Mucosa of descending colon (tissue), 3 donors: ENCODE measurements at regions not wholly inside any gene's neighbourhood (a gene's known extent, or its start where the extent isn't known, plus 50 kb on each side); places are given as distances from the start of the nearest gene placed in this dataset.

ENCODE experiments used
- ATAC-seq: fragments of 200-7000 bp; cut with Tn5 transposase; one replicate; pipeline ENCODE4 v1.9.1; 2020; ENCODE audit warnings: mild to moderate bottlenecking, moderate library complexity
- DNase-seq, 3 donors: peaks; one replicate each; pipeline ENCODE4 v3.0.0-alpha.2; 2020
- H3K36me3 ChIP-seq: fragments of 200-600 bp; one replicate; pipeline ENCODE4 v1.8.0; 2021; ENCODE audit warnings: low read depth, mild to moderate bottlenecking
- H3K4me1 ChIP-seq: fragments of 200-600 bp; one replicate; pipeline ENCODE4 v1.8.0; 2021; ENCODE audit warnings: low read depth, mild to moderate bottlenecking
- H3K4me3 ChIP-seq: fragments of 200-600 bp; one replicate; pipeline ENCODE4 v1.8.0; 2021; ENCODE audit warnings: mild to moderate bottlenecking
- H3K9me3 ChIP-seq: fragments of 200-600 bp; one replicate; pipeline ENCODE4 v1.8.0; 2021; ENCODE audit warnings: mild to moderate bottlenecking
- CTCF ChIP-seq: fragments of 200-600 bp; IDR thresholded peaks from one replicate; pipeline ENCODE4 v1.8.0; 2022; ENCODE audit warnings: antibody characterized with exemption, mild to moderate bottlenecking
- intact Hi-C, 2 donors: fragments of 100-400 bp; cut with DNase I in 1 of 2; cut with micrococcal nuclease in 1 of 2; formaldehyde crosslinking; loops; one replicate each; pipeline versions ENCODE4 v1.11.0 to v1.11.1; 2022; cut with DNase I, micrococcal nuclease
- donor health status: DM: no; HTN: no; CAD: no; lungs with moderate emphysema.
- donor health status: DM: no; HTN: no; CAD: no.
- donor health status: DM: no; HTN: yes; CAD: no.

- Histone ChIP-seq H3K9me3 (no peaks in the 10 kb centered on the region), H3K36me3 (no peaks in the 10 kb centered on the region), H3K4me3 (no peak overlapping the region), H3K4me1 (no peaks in the 10 kb centered on the region)
- intact Hi-C loops = no loop called here
- no peak for DNase-seq
- TF ChIP-seq CTCF = no peak
- no peak for ATAC-seq
Measured at GRCh38 chr6:139640448-139640847, 266.0 kb upstream of the CITED2 start.

- Histone ChIP-seq H3K4me1 (no peaks in the 10 kb centered on the region), H3K36me3 (no peaks in the 10 kb centered on the region), H3K4me3 (no peak overlapping the region), H3K9me3 (no peaks in the 10 kb centered on the region)
- DNase-seq = no peak
- no peak for ATAC-seq
- intact Hi-C loops = no loop called here
- TF ChIP-seq CTCF = no peak
Measured at GRCh38 chr6:139639507-139639906, 265.1 kb upstream of the CITED2 start.

GRCh38 chr6:139638179-139638941 is 263.9 kb upstream of the CITED2 start:
- H3K9me3 ChIP-seq = no peaks in the 10 kb centered on the region
- ATAC-seq (no peak), DNase-seq (no peak)
- intact Hi-C loops = no loop called here
- no peak for TF ChIP-seq CTCF
- no peaks in the 10 kb centered on the region for H3K4me1 ChIP-seq
- H3K36me3 ChIP-seq = no peaks in the 10 kb centered on the region
- no peak overlapping the region for H3K4me3 ChIP-seq

GRCh38 chr6:139637766-139638165 is 263.3 kb upstream of the CITED2 start:
- DNase-seq = no peak
- H3K4me3 ChIP-seq = no peak overlapping the region
- intact Hi-C loops = no loop called here
- no peaks in the 10 kb centered on the region for H3K4me1 ChIP-seq
- no peak for TF ChIP-seq CTCF
- H3K9me3 ChIP-seq = no peaks in the 10 kb centered on the region
- no peaks in the 10 kb centered on the region for H3K36me3 ChIP-seq
- ATAC-seq = no peak

- no peak for TF ChIP-seq CTCF
- no peak for ATAC-seq
- intact Hi-C loops = no loop called here
Measured at GRCh38 chr6:139636391-139636790, 261.9 kb upstream of the CITED2 start.

More at GRCh38 chr6:139636391-139636790, 261.9 kb upstream of the CITED2 start:
- no peaks in the 10 kb centered on the region for H3K9me3 ChIP-seq
- no peak for DNase-seq
- H3K4me3 ChIP-seq = no peak overlapping the region
- H3K4me1 ChIP-seq = no peaks in the 10 kb centered on the region
- H3K36me3 ChIP-seq = no peaks in the 10 kb centered on the region
